Esophagus squamous epithelium (tissue), 4 donors: ENCODE measurements at regions not wholly inside any gene's neighbourhood (a gene's known extent, or its start where the extent isn't known, plus 50 kb on each side); places are given as distances from the start of the nearest gene placed in this dataset.

ENCODE experiments used
- POLR2A ChIP-seq, 4 donors: fragments of 450-650 bp; IDR thresholded peaks; one replicate each; pipeline ENCODE4 v1.6.1; 2017; ENCODE audit warnings: antibody characterized with exemption in 4 of 4, mild to moderate bottlenecking in 4 of 4, moderate library complexity in 3 of 4
- TF ChIP-seq, protein P1 (sequence below), 6 experiments: fragments of 450-650 bp in 4 of 6; fragments of 200-600 bp in 2 of 6; sonication (generic) in 2 of 6; IDR thresholded peaks; one replicate each; pipeline ENCODE4 v1.5.1; 2016 to 2019; ENCODE audit warnings: antibody characterized with exemption in 6 of 6, mild to moderate bottlenecking in 4 of 6, moderate library complexity in 4 of 6

DNA sequence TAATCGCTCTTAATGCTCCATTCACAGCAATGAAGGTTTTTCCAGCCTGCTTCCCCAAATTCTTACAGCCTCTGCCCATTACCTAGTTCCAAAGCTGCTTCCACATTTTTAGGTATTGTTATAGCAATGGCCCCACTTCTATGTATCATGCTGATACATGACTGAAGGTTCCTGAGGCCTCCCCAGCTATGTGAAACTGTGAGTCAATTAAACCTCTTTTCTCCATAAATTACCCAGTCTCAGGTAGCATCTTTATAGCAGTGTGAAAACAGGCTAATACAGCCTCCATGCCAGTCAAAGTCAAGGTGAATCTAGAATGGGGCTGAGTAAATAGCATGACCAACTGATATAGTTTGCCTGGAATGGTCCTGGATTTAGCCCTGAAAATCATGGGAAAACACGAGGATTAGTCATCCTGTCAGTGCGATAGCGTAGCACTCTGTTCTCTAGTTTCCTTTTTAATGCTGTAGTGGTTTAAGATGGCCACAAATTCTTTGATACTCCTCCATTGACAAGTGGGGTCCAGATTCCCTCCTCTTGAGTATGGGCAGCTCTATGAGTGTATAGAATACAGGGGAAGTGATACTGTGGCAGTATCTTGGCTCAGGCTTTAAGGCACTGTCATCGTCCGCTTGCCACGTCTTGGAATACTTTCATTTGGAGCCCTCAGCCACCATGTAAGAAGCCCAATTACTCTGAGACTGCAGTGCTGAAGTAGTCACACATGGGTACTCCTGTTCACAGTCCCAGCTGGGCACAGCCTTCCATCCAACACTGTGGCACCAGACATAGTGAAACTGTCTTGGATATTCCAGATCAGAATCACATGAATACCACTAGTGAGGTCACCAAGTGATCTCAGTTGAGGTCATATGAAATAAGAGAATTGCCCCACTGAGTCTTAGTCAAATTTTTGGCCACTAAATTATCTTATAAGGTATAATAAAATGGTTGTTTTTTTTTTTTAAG is 94.0 kb upstream of the PLCL2 start:
- TF ChIP-seq, protein P1, sequence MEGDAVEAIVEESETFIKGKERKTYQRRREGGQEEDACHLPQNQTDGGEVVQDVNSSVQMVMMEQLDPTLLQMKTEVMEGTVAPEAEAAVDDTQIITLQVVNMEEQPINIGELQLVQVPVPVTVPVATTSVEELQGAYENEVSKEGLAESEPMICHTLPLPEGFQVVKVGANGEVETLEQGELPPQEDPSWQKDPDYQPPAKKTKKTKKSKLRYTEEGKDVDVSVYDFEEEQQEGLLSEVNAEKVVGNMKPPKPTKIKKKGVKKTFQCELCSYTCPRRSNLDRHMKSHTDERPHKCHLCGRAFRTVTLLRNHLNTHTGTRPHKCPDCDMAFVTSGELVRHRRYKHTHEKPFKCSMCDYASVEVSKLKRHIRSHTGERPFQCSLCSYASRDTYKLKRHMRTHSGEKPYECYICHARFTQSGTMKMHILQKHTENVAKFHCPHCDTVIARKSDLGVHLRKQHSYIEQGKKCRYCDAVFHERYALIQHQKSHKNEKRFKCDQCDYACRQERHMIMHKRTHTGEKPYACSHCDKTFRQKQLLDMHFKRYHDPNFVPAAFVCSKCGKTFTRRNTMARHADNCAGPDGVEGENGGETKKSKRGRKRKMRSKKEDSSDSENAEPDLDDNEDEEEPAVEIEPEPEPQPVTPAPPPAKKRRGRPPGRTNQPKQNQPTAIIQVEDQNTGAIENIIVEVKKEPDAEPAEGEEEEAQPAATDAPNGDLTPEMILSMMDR (IDR thresholded peaks at IDR 0.05): no peak
- TF ChIP-seq POLR2A (IDR thresholded peaks at IDR 0.05): no peak
